HCT116 (cell line): ENCODE measurements at regions not wholly inside any gene's neighbourhood (a gene's known extent, or its start where the extent isn't known, plus 50 kb on each side); places are given as distances from the start of the nearest gene placed in this dataset.

Source experiments
- ATAC-seq: fragments of 200-7000 bp; cut with Tn5 transposase; 2 replicates; pipeline ENCODE4 v1.9.1; 2020; ENCODE audit warnings: mild to moderate bottlenecking, moderate library complexity
- BruUV-seq: library from RNA; stranded (reverse); fragments of 400-500 nt; replicated peaks from 2 replicates; lab custom pipeline; 2021; lab: Mats Ljungman, UMichigan
- CTCF ChIA-PET: fragments of 300-600 bp; sonication (Branson Sonifier 250); formaldehyde crosslinking; loops from one replicate; lab custom pipeline; 2021; ENCODE audit warnings: antibody characterized with exemption; lab: Charles Lee
- POLR2A ChIA-PET: fragments of 300-600, 350-600 bp; sonication (Branson Sonifier 250); formaldehyde crosslinking; loops from one replicate; lab custom pipeline; 2021; ENCODE audit warnings: antibody characterized with exemption; lab: Charles Lee
- RAD21 ChIA-PET, 2 experiments: fragments of 300-600 bp; sonication (Branson Sonifier 250); formaldehyde crosslinking; loops; one replicate each; lab custom pipeline; 2023; ENCODE audit warnings: low total read pairs in 2 of 2; ENCODE audit not compliant: uncharacterized antibody in 2 of 2, unreplicated experiment in 2 of 2, low non-redundant PET in 1 of 2; lab: Charles Lee
- DNase-seq: peaks from one replicate; pipeline ENCODE4 v3.0.0-alpha.2; 2010; ENCODE audit warnings: low read depth, low spot score
- H2AFZ ChIP-seq: fragments of 200-600 bp; shearing (Covaris generic), sonication (generic); 2 replicates; pipeline ENCODE4 v1.6.1; 2017; ENCODE audit warnings: low read depth, mixed run types, mixed read lengths, antibody characterized with exemption, low read length; ENCODE audit not compliant: poor library complexity, severe bottlenecking
- H3K27ac ChIP-seq: 2 replicates; pipeline ENCODE4 v1.5.1; 2012; ENCODE audit warnings: low read depth, low read length
- H3K27me3 ChIP-seq: fragments of 200-600 bp; sonication (generic); 2 replicates; pipeline ENCODE4 v1.6.1; 2016; ENCODE audit warnings: mixed run types, low read length, mixed read lengths; ENCODE audit not compliant: insufficient read depth
- H3K36me3 ChIP-seq, 2 experiments: fragments of 200-500 bp in 1 of 2; fragments of 200-600 bp in 1 of 2; sonication (Bioruptor generic) in 1 of 2; sonication (generic) in 1 of 2; 2 replicates each; pipeline versions ENCODE4 v1.5.1 to v1.6.1; 2014 to 2016; ENCODE audit warnings: low read length in 2 of 2, inconsistent platforms in 1 of 2, mixed read lengths in 1 of 2, mixed run types in 1 of 2; ENCODE audit not compliant: insufficient read depth in 2 of 2, control insufficient read depth in 1 of 2
- H3K4me1 ChIP-seq, 2 experiments: fragments of 200-600 bp in 1 of 2; sonication (generic) in 1 of 2; 2 replicates each; pipeline versions ENCODE4 v1.5.1 to v1.6.1; 2012 to 2017; ENCODE audit warnings: low read length in 2 of 2, inconsistent platforms in 1 of 2, mild to moderate bottlenecking in 1 of 2, mixed read lengths in 1 of 2, mixed run types in 1 of 2, moderate library complexity in 1 of 2; ENCODE audit not compliant: insufficient read depth in 2 of 2, control insufficient read depth in 1 of 2
- H3K4me2 ChIP-seq: fragments of 200-600 bp; sonication (generic); 2 replicates; pipeline ENCODE4 v1.6.1; 2017; ENCODE audit warnings: mixed run types, low read length, mixed read lengths
- H3K4me3 ChIP-seq, 2 experiments: fragments of 200-600 bp in 1 of 2; sonication (generic) in 1 of 2; replicated peaks in 1 of 2; 2 replicates each; pipeline ENCODE4 v1.5.1; 2011 to 2016; ENCODE audit warnings: low read length in 2 of 2, control low read depth in 1 of 2, low read depth in 1 of 2, mild to moderate bottlenecking in 1 of 2, mixed read lengths in 1 of 2, mixed run types in 1 of 2
- H3K79me2 ChIP-seq: fragments of 200-600 bp; sonication (generic); 2 replicates; pipeline ENCODE4 v1.6.1; 2017; ENCODE audit warnings: mild to moderate bottlenecking, mixed run types, low read length, moderate library complexity, mixed read lengths; ENCODE audit not compliant: insufficient read depth
- H3K9ac ChIP-seq: fragments of 200-600 bp; sonication (generic); 2 replicates; pipeline ENCODE4 v1.6.1; 2016; ENCODE audit warnings: low read length, mixed read lengths
- H3K9me2 ChIP-seq: fragments of 200-600 bp; sonication (generic), shearing (Covaris generic); 2 replicates; pipeline ENCODE4 v1.6.1; 2017; ENCODE audit warnings: mixed run types, mild to moderate bottlenecking, moderate library complexity; ENCODE audit not compliant: insufficient read depth
- H3K9me3 ChIP-seq, 2 experiments: fragments of 200-500 bp in 1 of 2; fragments of 200-600 bp in 1 of 2; sonication (Bioruptor generic) in 1 of 2; sonication (generic) in 1 of 2; 2 replicates each; pipeline ENCODE4 v1.6.1; 2014 to 2017; ENCODE audit warnings: low read length in 2 of 2, mixed read lengths in 2 of 2, inconsistent platforms in 1 of 2, low read depth in 1 of 2, mild to moderate bottlenecking in 1 of 2, mixed run types in 1 of 2, moderate library complexity in 1 of 2; ENCODE audit not compliant: control insufficient read depth in 1 of 2, insufficient read depth in 1 of 2
- H4K20me1 ChIP-seq: fragments of 200-600 bp; sonication (generic), shearing (Covaris generic); 2 replicates; pipeline ENCODE4 v1.6.1; 2017; ENCODE audit warnings: mixed run types, mild to moderate bottlenecking, moderate library complexity; ENCODE audit not compliant: insufficient read depth
- CBX3 ChIP-seq: IDR thresholded peaks from 2 replicates; pipeline ENCODE4 v1.6.1; 2012; ENCODE audit warnings: low read depth
- CEBPB ChIP-seq: IDR thresholded peaks from 2 replicates; pipeline ENCODE4 v1.6.1; 2012; ENCODE audit warnings: low read depth
- CTCF ChIP-seq, 3 experiments: fragments of 200-600 bp in 1 of 3; sonication (generic) in 1 of 3; IDR thresholded peaks in 2 of 3; conservative IDR thresholded peaks in 1 of 3; 2 replicates each; pipeline ENCODE4 v1.5.1; 2012 to 2017; ENCODE audit warnings: low read depth in 2 of 3, low read length in 2 of 3, antibody characterized with exemption in 1 of 3, borderline replicate concordance in 1 of 3, control low read depth in 1 of 3, mild to moderate bottlenecking in 1 of 3, mixed read lengths in 1 of 3, mixed run types in 1 of 3, moderate library complexity in 1 of 3; ENCODE audit not compliant: insufficient read depth in 1 of 3
- EGR1 ChIP-seq: IDR thresholded peaks from 2 replicates; pipeline ENCODE4 v1.6.1; 2012; ENCODE audit warnings: low read depth
- ELF1 ChIP-seq: IDR thresholded peaks from 2 replicates; pipeline ENCODE4 v1.6.1; 2012; ENCODE audit warnings: low read depth, borderline replicate concordance
- EZH2 ChIP-seq: fragments of 200-600 bp; sonication (generic); IDR thresholded peaks from 2 replicates; pipeline ENCODE4 v1.6.1; 2017; ENCODE audit warnings: antibody characterized with exemption, mixed run types
- EZH2phosphoT487 ChIP-seq: fragments of 200-600 bp; IDR thresholded peaks from 2 replicates; pipeline ENCODE4 v1.6.1; 2018; ENCODE audit warnings: antibody characterized with exemption, borderline replicate concordance
- FOSL1 ChIP-seq: IDR thresholded peaks from 2 replicates; pipeline ENCODE4 v1.6.1; 2012; ENCODE audit warnings: low read depth
- JUND ChIP-seq: IDR thresholded peaks from 2 replicates; pipeline ENCODE4 v1.6.1; 2012
- MAX ChIP-seq: IDR thresholded peaks from 2 replicates; pipeline ENCODE4 v1.6.1; 2012
- POLR2A ChIP-seq: IDR thresholded peaks from 2 replicates; pipeline ENCODE4 v1.7.0; 2011; ENCODE audit warnings: borderline replicate concordance; ENCODE audit not compliant: insufficient read depth, insufficient read length; ENCODE audit errors: extremely low read depth
- POLR2AphosphoS5 ChIP-seq: IDR thresholded peaks from 2 replicates; pipeline ENCODE4 v1.6.1; 2011; ENCODE audit warnings: mild to moderate bottlenecking, low read depth, low read length, moderate library complexity
- REST ChIP-seq: IDR thresholded peaks from 2 replicates; pipeline ENCODE4 v1.6.1; 2012; ENCODE audit warnings: low read depth
- SP1 ChIP-seq: IDR thresholded peaks from 2 replicates; pipeline ENCODE4 v1.6.1; 2012; ENCODE audit warnings: low read depth
- SRF ChIP-seq: IDR thresholded peaks from 2 replicates; pipeline ENCODE4 v1.6.1; 2012; ENCODE audit warnings: low read depth
- YY1 ChIP-seq: IDR thresholded peaks from 2 replicates; pipeline ENCODE4 v1.6.1; 2011; ENCODE audit warnings: low read length, low read depth, moderate library complexity, mild to moderate bottlenecking; ENCODE audit not compliant: insufficient replicate concordance; ENCODE audit errors: extremely low read depth
- ZFX ChIP-seq: fragments of 450-650 bp; IDR thresholded peaks from 2 replicates; pipeline ENCODE4 v1.6.1; 2017
- intact Hi-C: fragments of 100-400 bp; cut with micrococcal nuclease; formaldehyde crosslinking; loops from 2 replicates; pipeline ENCODE4 v1.10.0; 2022
- TF ChIP-seq, protein P1 (sequence below): IDR thresholded peaks from 2 replicates; pipeline ENCODE4 v1.6.1; 2012
- TF ChIP-seq, protein P2 (sequence below): IDR thresholded peaks from 2 replicates; pipeline ENCODE4 v1.6.1; 2011; ENCODE audit warnings: mild to moderate bottlenecking, low read length, moderate library complexity; ENCODE audit not compliant: insufficient replicate concordance; ENCODE audit errors: extremely low read depth

- no peak overlapping the region for H3K4me3 ChIP-seq
- H3K9ac ChIP-seq, result no peak overlapping the region
- H3K4me2 ChIP-seq, result no peak overlapping the region
- intact Hi-C loops, result no loop called here
- RAD21 ChIA-PET, result no interaction called here
- H3K4me1 ChIP-seq, result no peaks in the 10 kb centered on the region
- POLR2A ChIA-PET, result no interaction called here
- H3K27me3 ChIP-seq, result no peaks in the 10 kb centered on the region
- TF ChIP-seq REST, result no peak
- no peak for TF ChIP-seq CTCF (IDR thresholded peaks at IDR 0.05 in 2 of 3, conservative IDR thresholded peaks at IDR 0.05 in 1 of 3; ENCODE audit: borderline replicate concordance in 1 of 3, insufficient read depth in 1 of 3, low read depth in 2 of 3, low read length in 2 of 3)
- TF ChIP-seq, protein P1, sequence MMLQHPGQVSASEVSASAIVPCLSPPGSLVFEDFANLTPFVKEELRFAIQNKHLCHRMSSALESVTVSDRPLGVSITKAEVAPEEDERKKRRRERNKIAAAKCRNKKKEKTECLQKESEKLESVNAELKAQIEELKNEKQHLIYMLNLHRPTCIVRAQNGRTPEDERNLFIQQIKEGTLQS, result no peak
- TF ChIP-seq SRF, result no peak
- TF ChIP-seq ZFX, result no peak
- TF ChIP-seq FOSL1, result no peak
- no peak for TF ChIP-seq EGR1
- TF ChIP-seq POLR2AphosphoS5, result no peak
- TF ChIP-seq CEBPB, result no peak
- TF ChIP-seq EZH2, result no peak
- no peak for TF ChIP-seq MAX
- TF ChIP-seq POLR2A, result no peak
- no peak for TF ChIP-seq JUND
- no peak for TF ChIP-seq YY1
- no peak for TF ChIP-seq SP1
- no peak for TF ChIP-seq EZH2phosphoT487
- no peak for TF ChIP-seq CBX3
- TF ChIP-seq, protein P2, sequence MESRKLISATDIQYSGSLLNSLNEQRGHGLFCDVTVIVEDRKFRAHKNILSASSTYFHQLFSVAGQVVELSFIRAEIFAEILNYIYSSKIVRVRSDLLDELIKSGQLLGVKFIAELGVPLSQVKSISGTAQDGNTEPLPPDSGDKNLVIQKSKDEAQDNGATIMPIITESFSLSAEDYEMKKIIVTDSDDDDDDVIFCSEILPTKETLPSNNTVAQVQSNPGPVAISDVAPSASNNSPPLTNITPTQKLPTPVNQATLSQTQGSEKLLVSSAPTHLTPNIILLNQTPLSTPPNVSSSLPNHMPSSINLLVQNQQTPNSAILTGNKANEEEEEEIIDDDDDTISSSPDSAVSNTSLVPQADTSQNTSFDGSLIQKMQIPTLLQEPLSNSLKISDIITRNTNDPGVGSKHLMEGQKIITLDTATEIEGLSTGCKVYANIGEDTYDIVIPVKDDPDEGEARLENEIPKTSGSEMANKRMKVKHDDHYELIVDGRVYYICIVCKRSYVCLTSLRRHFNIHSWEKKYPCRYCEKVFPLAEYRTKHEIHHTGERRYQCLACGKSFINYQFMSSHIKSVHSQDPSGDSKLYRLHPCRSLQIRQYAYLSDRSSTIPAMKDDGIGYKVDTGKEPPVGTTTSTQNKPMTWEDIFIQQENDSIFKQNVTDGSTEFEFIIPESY, result no peak
- TF ChIP-seq ELF1, result no peak
- no peak for DNase-seq
- no peaks in the 10 kb centered on the region for H3K9me2 ChIP-seq
- no peaks in the 10 kb centered on the region for H4K20me1 ChIP-seq
- no peaks in the 10 kb centered on the region; a peak in 1 of 4 replicates for H3K9me3 ChIP-seq
- no peak overlapping the region for H2AFZ ChIP-seq
- no peaks in the 10 kb centered on the region for H3K79me2 ChIP-seq
- H3K27ac ChIP-seq, result no peak overlapping the region
- no peaks in the 10 kb centered on the region for H3K36me3 ChIP-seq
- BruUV-seq, result no TSS peak
- no peak for ATAC-seq
- CTCF ChIA-PET, result no interaction called here
Observed at GRCh38 chr13:67772807-67773453, 542.8 kb upstream of the PCDH9 start.
